H1 (cell line): ENCODE measurements at regions not wholly inside any gene's neighbourhood (a gene's known extent, or its start where the extent isn't known, plus 50 kb on each side); places are given as distances from the start of the nearest gene placed in this dataset.

Experiments used
- ASH2L ChIP-seq: fragments of 200-600, 300-600 bp; sonication (generic); IDR thresholded peaks from one replicate; pipeline ENCODE4 v1.7.1; 2017; ENCODE audit warnings: low read length
- CHD7 ChIP-seq: fragments of 300-600 bp; sonication (generic); IDR thresholded peaks from 2 replicates; pipeline ENCODE4 v1.7.1; 2012; ENCODE audit warnings: low read length, moderate library complexity, mild to moderate bottlenecking, inconsistent platforms; ENCODE audit not compliant: insufficient replicate concordance
- CTCF ChIP-seq, 3 experiments: IDR thresholded peaks; 1 replicate in 2 of 3; 2 replicates in 1 of 3; pipeline versions ENCODE4 v1.5.1 to v1.6.1; 2011; ENCODE audit warnings: low read length in 3 of 3, mild to moderate bottlenecking in 3 of 3, inconsistent platforms in 2 of 3, low read depth in 1 of 3, moderate library complexity in 1 of 3; ENCODE audit not compliant: insufficient read depth in 1 of 3; ENCODE audit errors: control extremely low read depth in 1 of 3
- E2F6 ChIP-seq: IDR thresholded peaks from 2 replicates; pipeline ENCODE4 v1.6.1; 2012; ENCODE audit warnings: inconsistent platforms
- KDM4A ChIP-seq: IDR thresholded peaks from one replicate; pipeline ENCODE4 v1.7.1; 2012; ENCODE audit warnings: low read depth, mild to moderate bottlenecking, moderate library complexity, low read length, inconsistent platforms; ENCODE audit not compliant: severe bottlenecking
- YY1 ChIP-seq: IDR thresholded peaks from 2 replicates; pipeline ENCODE4 v1.6.1; 2011; ENCODE audit warnings: low read depth, mild to moderate bottlenecking, low read length

GRCh38 chr14:25132732-25133422, 82.9 kb upstream of the STXBP6 start (continued):
- TF ChIP-seq CHD7 (no peak), KDM4A (peak; percentile 37), YY1 (no peak), ASH2L (no peak), E2F6 (peak; percentile 69), CTCF (IDR thresholded peaks at IDR 0.05; ENCODE audit: control extremely low read depth in 1 of 3, insufficient read depth in 1 of 3, low read depth in 1 of 3, low read length in 3 of 3) (peak; percentile 75 to 87 (median 80))
